NB4 (cell line): ENCODE measurements at regions not wholly inside any gene's neighbourhood (a gene's known extent, or its start where the extent isn't known, plus 50 kb on each side); places are given as distances from the start of the nearest gene placed in this dataset.

Source experiments
- POLR2A ChIP-seq: IDR thresholded peaks from 2 replicates; pipeline ENCODE4 v1.6.1; 2011; ENCODE audit warnings: mild to moderate bottlenecking; ENCODE audit not compliant: insufficient read length; ENCODE audit errors: extremely low read depth
- TF ChIP-seq, protein P1 (sequence below): IDR thresholded peaks from one replicate; pipeline ENCODE4 v1.5.1; 2012; ENCODE audit warnings: low read depth, low read length
- TF ChIP-seq, protein P2 (sequence below): IDR thresholded peaks from 2 replicates; pipeline ENCODE4 v1.6.1; 2011; ENCODE audit warnings: low read depth, low read length

DNA sequence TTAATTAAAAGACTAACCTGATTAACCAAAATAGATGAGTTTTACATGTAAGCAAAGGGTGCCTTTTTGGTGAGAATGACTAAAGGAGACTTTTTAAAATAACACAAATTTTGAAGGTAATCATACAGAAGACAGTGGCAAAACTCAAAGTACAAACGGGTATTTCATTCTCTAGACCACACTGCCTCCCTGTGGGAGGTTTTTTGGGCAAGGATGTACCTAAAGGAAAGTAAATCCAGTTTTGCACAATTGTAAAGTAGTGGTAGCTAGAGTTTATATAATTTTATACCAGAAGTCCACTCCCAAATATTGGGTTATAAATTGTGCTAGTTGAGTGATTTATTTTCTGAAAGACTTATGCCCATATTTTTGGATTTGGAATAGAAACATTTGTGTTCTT is 201.0 kb downstream of the PAPSS1 start:
- TF ChIP-seq, protein P1, sequence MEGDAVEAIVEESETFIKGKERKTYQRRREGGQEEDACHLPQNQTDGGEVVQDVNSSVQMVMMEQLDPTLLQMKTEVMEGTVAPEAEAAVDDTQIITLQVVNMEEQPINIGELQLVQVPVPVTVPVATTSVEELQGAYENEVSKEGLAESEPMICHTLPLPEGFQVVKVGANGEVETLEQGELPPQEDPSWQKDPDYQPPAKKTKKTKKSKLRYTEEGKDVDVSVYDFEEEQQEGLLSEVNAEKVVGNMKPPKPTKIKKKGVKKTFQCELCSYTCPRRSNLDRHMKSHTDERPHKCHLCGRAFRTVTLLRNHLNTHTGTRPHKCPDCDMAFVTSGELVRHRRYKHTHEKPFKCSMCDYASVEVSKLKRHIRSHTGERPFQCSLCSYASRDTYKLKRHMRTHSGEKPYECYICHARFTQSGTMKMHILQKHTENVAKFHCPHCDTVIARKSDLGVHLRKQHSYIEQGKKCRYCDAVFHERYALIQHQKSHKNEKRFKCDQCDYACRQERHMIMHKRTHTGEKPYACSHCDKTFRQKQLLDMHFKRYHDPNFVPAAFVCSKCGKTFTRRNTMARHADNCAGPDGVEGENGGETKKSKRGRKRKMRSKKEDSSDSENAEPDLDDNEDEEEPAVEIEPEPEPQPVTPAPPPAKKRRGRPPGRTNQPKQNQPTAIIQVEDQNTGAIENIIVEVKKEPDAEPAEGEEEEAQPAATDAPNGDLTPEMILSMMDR: peak; percentile 2
- TF ChIP-seq, protein P2, sequence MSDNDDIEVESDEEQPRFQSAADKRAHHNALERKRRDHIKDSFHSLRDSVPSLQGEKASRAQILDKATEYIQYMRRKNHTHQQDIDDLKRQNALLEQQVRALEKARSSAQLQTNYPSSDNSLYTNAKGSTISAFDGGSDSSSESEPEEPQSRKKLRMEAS: no peak
- no peak for TF ChIP-seq POLR2A
